GM23338 (cell line): ENCODE measurements at regions not wholly inside any gene's neighbourhood (a gene's known extent, or its start where the extent isn't known, plus 50 kb on each side); places are given as distances from the start of the nearest gene placed in this dataset.
"Not testable (repeated sequence)": the region's sequence is repeated elsewhere in the genome, so short reads cannot be mapped to it uniquely, and the experiment has no call there.

Experiments used
- ATAC-seq: fragments of 200-7000 bp; cut with Tn5 transposase; 3 replicates; pipeline ENCODE4 v1.9.1; 2020
- DNase-seq: peaks from one replicate; pipeline ENCODE4 v3.0.0-alpha.2; 2015; ENCODE audit warnings: low spot score
- H2AFZ ChIP-seq: fragments of 200-600 bp; sonication (generic); 2 replicates; pipeline ENCODE4 v1.8.0; 2016; ENCODE audit warnings: antibody characterized with exemption, mild to moderate bottlenecking, moderate library complexity
- H3F3A ChIP-seq: fragments of 200-600 bp; sonication (generic); replicated peaks from 2 replicates; pipeline ENCODE4 v1.8.0; 2017; ENCODE audit warnings: antibody characterized with exemption, mixed run types, low read depth
- H3K27ac ChIP-seq: fragments of 200-600 bp; sonication (generic); 2 replicates; pipeline ENCODE4 v1.6.1; 2016; ENCODE audit warnings: low read depth
- H3K27me3 ChIP-seq: fragments of 200-600 bp; sonication (generic); 2 replicates; pipeline ENCODE4 v1.8.0; 2016; ENCODE audit warnings: mild to moderate bottlenecking, mixed run types, moderate library complexity; ENCODE audit not compliant: insufficient read depth
- H3K36me3 ChIP-seq: fragments of 200-600 bp; sonication (generic); 2 replicates; pipeline ENCODE4 v1.8.0; 2016; ENCODE audit warnings: mild to moderate bottlenecking; ENCODE audit not compliant: insufficient read depth
- H3K4me1 ChIP-seq: fragments of 200-600 bp; sonication (generic); 2 replicates; pipeline ENCODE4 v1.8.0; 2016; ENCODE audit warnings: mild to moderate bottlenecking, moderate library complexity; ENCODE audit not compliant: insufficient read depth
- H3K4me2 ChIP-seq: fragments of 200-600 bp; sonication (generic); 2 replicates; pipeline ENCODE4 v1.7.1; 2017; ENCODE audit warnings: mixed run types
- H3K4me3 ChIP-seq: fragments of 200-600 bp; sonication (generic); 2 replicates; pipeline ENCODE4 v1.6.1; 2016; ENCODE audit warnings: mixed run types
- H3K79me2 ChIP-seq: fragments of 200-600 bp; sonication (generic); replicated peaks from 2 replicates; pipeline ENCODE4 v1.8.0; 2017; ENCODE audit warnings: mild to moderate bottlenecking; ENCODE audit not compliant: insufficient read depth
- H3K9me2 ChIP-seq: fragments of 200-600 bp; sonication (generic); 2 replicates; pipeline ENCODE4 v1.8.0; 2017; ENCODE audit not compliant: insufficient read depth
- H4K20me1 ChIP-seq: fragments of 200-600 bp; sonication (generic); replicated peaks from 2 replicates; pipeline ENCODE4 v1.8.0; 2017; ENCODE audit warnings: mild to moderate bottlenecking; ENCODE audit not compliant: insufficient read depth
- H3K27ac Mint-ChIP-seq: 2 replicates; pipeline ENCODE4 v1.8.0; 2020; ENCODE audit warnings: inconsistent platforms, mild to moderate bottlenecking, moderate library complexity, mixed read lengths
- H3K27me3 Mint-ChIP-seq: 3 replicates; pipeline ENCODE4 v1.8.0; 2022; ENCODE audit warnings: low read depth, mild to moderate bottlenecking, moderate library complexity, mixed read lengths, inconsistent platforms; ENCODE audit not compliant: insufficient read depth, poor library complexity
- H3K36me3 Mint-ChIP-seq: 3 replicates; pipeline ENCODE4 v1.8.0; 2021; ENCODE audit warnings: low read depth, mild to moderate bottlenecking, inconsistent platforms, moderate library complexity, mixed read lengths
- H3K4me1 Mint-ChIP-seq: 3 replicates; pipeline ENCODE4 v1.8.0; 2020; ENCODE audit warnings: mild to moderate bottlenecking, inconsistent platforms, mixed read lengths
- H3K4me3 Mint-ChIP-seq: 3 replicates; pipeline ENCODE4 v1.8.0; 2021; ENCODE audit warnings: moderate library complexity, mild to moderate bottlenecking, inconsistent platforms, mixed read lengths
- H3K9me3 Mint-ChIP-seq: 3 replicates; pipeline ENCODE4 v1.8.0; 2020; ENCODE audit warnings: moderate library complexity, mild to moderate bottlenecking, inconsistent platforms, mixed read lengths
- CREB1 ChIP-seq: fragments of 250-450 bp; sonication (Bioruptor Pico); IDR thresholded peaks from 2 replicates; pipeline ENCODE4 v1.5.0; 2020; ENCODE audit warnings: low read depth, mild to moderate bottlenecking, moderate library complexity
- TF ChIP-seq, protein P1 (sequence below): IDR thresholded peaks from one replicate; pipeline ENCODE4 v1.6.1; 2018; ENCODE audit warnings: antibody characterized with exemption; ENCODE audit not compliant: unreplicated experiment
- TF ChIP-seq, protein P2 (sequence below): fragments of 250-450 bp; sonication (Bioruptor Pico); IDR thresholded peaks from 2 replicates; pipeline ENCODE4 v1.5.0; 2020; ENCODE audit warnings: mild to moderate bottlenecking, moderate library complexity

- TF ChIP-seq, protein P1, sequence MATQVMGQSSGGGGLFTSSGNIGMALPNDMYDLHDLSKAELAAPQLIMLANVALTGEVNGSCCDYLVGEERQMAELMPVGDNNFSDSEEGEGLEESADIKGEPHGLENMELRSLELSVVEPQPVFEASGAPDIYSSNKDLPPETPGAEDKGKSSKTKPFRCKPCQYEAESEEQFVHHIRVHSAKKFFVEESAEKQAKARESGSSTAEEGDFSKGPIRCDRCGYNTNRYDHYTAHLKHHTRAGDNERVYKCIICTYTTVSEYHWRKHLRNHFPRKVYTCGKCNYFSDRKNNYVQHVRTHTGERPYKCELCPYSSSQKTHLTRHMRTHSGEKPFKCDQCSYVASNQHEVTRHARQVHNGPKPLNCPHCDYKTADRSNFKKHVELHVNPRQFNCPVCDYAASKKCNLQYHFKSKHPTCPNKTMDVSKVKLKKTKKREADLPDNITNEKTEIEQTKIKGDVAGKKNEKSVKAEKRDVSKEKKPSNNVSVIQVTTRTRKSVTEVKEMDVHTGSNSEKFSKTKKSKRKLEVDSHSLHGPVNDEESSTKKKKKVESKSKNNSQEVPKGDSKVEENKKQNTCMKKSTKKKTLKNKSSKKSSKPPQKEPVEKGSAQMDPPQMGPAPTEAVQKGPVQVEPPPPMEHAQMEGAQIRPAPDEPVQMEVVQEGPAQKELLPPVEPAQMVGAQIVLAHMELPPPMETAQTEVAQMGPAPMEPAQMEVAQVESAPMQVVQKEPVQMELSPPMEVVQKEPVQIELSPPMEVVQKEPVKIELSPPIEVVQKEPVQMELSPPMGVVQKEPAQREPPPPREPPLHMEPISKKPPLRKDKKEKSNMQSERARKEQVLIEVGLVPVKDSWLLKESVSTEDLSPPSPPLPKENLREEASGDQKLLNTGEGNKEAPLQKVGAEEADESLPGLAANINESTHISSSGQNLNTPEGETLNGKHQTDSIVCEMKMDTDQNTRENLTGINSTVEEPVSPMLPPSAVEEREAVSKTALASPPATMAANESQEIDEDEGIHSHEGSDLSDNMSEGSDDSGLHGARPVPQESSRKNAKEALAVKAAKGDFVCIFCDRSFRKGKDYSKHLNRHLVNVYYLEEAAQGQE: no peak
- TF ChIP-seq, protein P2, sequence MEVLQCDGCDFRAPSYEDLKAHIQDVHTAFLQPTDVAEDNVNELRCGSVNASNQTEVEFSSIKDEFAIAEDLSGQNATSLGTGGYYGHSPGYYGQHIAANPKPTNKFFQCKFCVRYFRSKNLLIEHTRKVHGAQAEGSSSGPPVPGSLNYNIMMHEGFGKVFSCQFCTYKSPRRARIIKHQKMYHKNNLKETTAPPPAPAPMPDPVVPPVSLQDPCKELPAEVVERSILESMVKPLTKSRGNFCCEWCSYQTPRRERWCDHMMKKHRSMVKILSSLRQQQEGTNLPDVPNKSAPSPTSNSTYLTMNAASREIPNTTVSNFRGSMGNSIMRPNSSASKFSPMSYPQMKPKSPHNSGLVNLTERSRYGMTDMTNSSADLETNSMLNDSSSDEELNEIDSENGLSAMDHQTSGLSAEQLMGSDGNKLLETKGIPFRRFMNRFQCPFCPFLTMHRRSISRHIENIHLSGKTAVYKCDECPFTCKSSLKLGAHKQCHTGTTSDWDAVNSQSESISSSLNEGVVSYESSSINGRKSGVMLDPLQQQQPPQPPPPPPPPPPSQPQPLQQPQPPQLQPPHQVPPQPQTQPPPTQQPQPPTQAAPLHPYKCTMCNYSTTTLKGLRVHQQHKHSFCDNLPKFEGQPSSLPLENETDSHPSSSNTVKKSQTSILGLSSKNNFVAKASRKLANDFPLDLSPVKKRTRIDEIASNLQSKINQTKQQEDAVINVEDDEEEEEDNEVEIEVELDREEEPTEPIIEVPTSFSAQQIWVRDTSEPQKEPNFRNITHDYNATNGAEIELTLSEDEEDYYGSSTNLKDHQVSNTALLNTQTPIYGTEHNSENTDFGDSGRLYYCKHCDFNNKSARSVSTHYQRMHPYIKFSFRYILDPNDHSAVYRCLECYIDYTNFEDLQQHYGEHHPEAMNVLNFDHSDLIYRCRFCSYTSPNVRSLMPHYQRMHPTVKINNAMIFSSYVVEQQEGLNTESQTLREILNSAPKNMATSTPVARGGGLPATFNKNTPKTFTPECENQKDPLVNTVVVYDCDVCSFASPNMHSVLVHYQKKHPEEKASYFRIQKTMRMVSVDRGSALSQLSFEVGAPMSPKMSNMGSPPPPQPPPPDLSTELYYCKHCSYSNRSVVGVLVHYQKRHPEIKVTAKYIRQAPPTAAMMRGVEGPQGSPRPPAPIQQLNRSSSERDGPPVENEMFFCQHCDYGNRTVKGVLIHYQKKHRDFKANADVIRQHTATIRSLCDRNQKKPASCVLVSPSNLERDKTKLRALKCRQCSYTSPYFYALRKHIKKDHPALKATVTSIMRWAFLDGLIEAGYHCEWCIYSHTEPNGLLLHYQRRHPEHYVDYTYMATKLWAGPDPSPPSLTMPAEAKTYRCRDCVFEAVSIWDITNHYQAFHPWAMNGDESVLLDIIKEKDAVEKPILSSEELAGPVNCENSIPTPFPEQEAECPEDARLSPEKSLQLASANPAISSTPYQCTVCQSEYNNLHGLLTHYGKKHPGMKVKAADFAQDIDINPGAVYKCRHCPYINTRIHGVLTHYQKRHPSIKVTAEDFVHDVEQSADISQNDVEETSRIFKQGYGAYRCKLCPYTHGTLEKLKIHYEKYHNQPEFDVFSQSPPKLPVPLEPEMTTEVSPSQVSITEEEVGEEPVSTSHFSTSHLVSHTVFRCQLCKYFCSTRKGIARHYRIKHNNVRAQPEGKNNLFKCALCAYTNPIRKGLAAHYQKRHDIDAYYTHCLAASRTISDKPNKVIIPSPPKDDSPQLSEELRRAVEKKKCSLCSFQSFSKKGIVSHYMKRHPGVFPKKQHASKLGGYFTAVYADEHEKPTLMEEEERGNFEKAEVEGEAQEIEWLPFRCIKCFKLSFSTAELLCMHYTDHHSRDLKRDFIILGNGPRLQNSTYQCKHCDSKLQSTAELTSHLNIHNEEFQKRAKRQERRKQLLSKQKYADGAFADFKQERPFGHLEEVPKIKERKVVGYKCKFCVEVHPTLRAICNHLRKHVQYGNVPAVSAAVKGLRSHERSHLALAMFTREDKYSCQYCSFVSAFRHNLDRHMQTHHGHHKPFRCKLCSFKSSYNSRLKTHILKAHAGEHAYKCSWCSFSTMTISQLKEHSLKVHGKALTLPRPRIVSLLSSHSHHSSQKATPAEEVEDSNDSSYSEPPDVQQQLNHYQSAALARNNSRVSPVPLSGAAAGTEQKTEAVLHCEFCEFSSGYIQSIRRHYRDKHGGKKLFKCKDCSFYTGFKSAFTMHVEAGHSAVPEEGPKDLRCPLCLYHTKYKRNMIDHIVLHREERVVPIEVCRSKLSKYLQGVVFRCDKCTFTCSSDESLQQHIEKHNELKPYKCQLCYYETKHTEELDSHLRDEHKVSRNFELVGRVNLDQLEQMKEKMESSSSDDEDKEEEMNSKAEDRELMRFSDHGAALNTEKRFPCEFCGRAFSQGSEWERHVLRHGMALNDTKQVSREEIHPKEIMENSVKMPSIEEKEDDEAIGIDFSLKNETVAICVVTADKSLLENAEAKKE: no peak
- no peak for TF ChIP-seq CREB1 (CRISPR knock-in tag)
These were observed 328.1 kb upstream of the ATP10A start (continued) for GRCh38 chr15:26191193-26191592.

- H3K36me3 Mint-ChIP-seq, H3K4me3 Mint-ChIP-seq, H3K27ac ChIP-seq, H3K9me2 ChIP-seq, H3K36me3 ChIP-seq, H3K27me3 ChIP-seq, H3K4me1 ChIP-seq, H3K4me2 ChIP-seq, H3K27ac Mint-ChIP-seq, H3K4me1 Mint-ChIP-seq, H3K4me3 ChIP-seq, ATAC-seq, H3K79me2 ChIP-seq, DNase-seq, H4K20me1 ChIP-seq, H2AFZ ChIP-seq, H3F3A ChIP-seq, H3K27me3 Mint-ChIP-seq, H3K9me3 Mint-ChIP-seq: not testable (repeated sequence)
These were observed 323.0 kb upstream of the ATP10A start for GRCh38 chr15:26186138-26186537.
